ENCODE measurements at regions not wholly inside any gene's neighbourhood (a gene's known extent, or its start where the extent isn't known, plus 50 kb on each side); places are given as distances from the start of the nearest gene placed in this dataset.
"Not testable (repeated sequence)": the region's sequence is repeated elsewhere in the genome, so short reads cannot be mapped to it uniquely, and the experiment has no call there.

DNA sequence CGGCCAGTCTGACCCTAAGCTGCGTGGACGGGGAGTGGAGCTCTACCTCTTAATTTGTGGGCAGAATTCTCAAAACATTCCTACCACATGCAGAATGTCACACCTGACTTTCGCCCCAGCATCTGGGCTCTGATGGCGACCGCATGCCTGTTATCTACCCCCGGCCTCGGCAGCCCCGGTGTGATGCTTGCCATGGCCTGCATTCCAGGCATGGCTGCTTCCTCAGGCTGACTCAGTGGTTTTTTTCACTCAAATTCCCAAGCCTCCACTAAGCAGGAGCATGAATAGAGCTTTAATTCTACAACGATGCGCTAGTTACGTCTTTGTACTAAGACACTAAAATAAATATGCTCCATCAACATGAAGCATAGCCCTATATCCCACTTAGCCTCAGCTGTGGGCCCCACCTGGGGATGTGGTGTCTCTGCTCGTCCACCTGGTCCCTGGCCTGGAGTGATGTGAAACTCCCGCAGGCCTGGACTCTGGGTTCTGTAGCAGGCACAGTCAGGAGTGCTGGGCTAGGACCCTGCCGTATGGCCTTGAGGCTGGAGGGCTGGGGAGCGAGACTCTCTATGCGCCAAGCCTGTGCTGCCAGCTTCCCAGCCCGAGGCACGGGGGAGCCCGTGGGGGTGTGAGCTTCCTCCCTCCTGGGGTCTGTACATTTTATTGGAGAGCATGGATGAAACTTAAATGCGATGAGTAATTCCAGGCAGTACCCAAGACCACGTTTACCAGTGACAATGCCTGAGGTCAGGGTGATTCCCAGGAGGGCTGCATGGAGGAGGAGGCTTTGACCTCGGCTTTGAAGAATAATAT, 153.2 kb downstream of the CTTN start:
- DNase-seq: no peak

DNA sequence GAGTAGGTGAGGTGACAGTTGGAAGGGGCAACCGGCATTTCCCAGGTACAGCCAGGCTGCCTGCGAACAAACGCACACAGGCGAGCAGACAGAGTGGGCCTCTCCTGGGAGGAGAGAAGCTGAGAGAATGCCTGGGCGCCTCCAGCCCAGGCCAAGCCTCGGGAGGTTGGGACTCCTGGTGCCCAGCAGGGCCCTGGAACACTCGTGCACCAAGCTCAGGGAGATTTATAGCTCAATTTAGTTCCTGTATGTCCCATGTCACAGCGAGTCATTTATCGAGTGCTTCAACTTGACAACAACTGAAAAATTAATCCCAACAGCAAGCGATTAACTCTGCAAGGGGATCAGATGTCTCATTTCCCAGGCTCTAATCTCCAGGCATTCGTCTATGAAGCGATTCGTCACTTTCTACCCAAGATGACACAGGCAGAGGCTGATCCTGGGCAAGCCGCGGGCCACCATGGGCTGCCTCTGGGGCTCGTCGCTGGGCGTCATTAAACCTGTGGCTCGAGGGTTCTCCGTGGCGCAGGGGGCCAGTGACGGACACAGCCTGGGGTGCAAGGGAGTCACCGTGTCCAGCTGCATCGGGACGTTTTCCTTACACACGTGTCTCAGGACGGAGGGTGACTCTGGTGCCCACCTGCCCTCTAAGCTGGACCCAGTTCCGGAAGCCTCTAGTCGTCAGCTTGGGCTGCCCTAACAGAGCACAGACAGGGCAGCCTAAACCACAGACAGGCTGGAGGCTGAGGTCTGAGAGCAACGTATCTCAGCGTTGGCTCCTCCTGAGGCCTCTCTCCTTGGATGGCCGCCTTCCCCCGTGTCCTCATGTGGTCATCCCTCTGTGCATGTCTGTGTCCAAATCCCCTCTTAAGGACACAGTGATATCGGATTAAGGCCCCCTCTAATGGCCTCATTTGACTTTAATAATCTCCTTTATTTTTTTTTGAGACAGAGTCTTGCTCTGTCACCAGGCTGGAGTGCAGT, 154.1 kb downstream of the CTTN start:
- DNase-seq: no peak

DNA sequence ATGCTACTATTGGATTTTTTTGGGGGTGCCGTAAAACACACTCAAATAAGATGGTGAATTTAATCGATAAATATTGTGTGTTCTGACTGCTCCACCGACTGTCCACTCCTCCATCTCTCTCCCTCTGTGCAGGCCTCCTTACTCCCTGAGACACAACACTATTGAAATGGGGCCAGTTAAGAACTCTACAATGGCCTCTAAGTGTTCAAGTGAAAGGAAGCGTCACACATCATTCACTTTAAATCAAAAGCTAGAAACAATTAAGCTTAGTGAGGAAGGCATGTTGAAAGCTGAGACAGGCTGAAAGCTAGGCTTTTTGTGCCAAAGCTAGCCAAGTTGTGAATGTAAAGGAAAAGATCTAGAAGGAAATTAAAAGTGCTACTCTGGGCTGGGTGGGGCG, 156.7 kb downstream of the CTTN start:
- no peak for DNase-seq

DNA sequence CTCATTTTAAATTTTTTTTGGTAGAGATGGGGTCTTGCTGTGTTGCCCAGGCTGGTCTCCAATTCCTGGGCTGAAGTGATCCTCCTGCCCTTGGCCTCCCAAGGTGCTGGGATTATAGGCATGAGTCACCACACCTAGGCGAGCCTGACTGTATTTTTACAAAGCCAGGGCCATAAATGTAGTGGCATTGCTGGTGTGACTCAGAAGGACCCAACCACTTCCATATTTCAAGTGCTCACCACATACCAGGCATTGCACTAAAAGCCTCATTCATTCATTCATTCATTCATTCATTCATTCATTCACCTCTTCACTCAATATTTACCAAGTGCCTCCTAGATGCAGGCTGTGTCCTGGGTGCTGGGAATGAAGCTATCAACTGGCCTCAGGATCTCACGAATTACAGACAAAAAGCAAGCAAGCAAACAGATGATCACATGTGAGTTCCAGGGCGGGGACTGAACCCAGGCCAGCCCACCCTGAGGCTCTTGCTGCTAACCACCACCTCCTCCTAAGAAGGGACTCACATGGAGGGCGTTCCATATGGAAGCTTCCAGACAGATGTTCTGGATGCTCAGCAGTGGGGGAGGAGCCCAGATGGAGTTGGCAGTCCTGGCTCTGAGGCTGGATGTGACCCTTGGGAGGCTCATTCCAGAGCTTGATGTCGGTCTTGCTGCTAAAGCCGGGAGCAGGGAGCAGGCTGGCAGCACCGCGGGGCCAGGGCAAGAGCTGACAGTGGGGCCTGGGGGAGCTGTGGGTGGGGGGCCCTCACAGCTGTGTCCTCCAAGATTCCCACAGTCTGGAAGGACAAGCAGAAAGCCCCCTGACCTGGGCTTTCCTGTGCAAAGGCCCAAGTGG, 158.8 kb downstream of the CTTN start:
- DNase-seq: no peak

DNA sequence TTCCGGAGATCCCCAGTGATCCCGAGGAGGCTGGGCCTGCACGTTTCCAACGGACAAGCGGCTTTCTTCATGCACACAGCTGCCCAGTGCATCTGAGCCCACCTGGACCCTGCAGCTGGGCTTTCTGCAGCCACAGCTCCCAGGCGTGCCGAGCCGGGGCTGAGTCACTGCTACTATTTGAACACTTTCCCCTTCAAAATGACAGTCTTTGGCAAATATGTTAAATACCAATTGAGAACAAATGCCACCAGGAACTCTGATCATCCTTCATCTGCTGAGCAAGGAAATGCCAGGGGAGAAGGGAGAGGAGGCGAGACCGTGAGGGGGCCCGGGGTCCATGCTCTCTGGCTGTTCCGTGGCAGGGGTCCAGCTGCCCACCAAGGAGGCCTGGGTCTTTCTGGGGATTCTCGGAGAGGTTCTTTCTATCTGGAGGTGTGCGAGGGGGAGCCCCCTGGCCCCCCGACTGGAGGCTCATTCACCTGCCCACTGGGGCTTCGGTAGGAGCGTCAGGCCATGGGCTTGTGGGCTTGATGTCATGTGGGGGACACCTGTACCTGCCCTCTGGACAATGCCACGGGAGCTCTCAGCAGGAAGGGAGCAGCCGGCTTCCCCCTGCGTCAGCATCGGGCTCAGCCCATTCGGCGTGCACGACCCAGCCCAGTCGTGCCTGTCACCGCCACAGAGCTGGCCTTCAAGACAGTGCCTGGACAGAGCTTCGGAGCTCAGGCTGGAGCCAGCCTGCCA, 159.6 kb downstream of the CTTN start:
- DNase-seq: no peak

DNA sequence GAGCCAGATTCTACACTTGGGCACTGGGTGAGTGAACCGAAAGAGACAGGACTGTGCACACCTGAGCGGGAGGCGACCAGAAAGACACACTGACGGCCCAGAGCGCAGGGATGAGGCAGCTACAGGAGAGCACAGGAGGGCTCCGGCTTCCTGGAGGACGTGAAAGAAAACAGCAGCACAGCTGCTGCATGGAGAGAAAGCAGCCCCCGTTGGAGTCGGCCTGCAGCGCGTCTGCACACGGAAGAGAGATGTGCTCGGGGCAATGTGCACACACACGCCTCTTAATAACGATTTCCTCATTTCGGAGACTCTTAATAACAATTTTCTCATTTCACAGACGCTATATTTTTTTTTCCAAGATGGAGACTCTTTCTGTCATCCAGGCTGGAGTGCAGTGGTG, 160.4 kb downstream of the CTTN start:
- no peak for DNase-seq

DNA sequence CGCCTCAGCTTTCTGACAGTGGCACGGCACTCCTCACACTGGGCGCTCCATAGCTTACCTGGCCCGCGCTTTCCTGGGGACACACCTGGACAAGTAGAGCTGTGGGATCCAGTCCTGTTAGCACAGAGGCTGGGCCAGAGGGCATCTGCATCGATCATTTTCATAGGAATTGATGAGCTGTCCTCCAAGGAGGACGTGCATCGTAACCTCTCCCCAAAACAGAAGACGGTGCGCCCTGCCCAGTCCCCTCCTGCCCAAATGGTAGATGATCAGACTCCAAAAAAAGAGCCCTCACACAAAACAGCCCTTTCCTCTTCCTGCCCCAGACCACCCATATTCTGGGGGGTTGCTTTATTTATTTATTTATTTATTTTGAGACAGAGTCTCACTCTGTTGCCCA, 161.2 kb downstream of the CTTN start:
- DNase-seq: no peak

DNA sequence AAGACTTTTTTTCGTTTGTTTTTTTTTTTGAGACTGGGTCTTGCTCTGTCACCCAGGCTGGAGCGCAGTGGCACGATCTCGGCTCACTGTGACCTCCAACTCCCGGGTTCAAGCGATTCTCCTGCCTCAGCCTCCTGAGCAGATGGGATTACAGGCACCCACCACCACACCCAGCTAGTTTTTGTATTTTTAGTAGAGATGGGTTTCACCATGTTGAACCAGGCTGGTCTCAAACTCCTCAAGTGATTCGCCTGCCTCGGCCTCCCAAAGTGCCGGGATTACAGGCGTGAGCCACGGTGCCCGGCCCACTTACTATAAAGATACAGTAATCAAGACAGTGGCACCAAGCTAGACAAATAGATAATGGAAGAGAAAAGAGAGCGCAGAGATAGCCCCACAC, 162.3 kb downstream of the CTTN start:
- DNase-seq: not testable (repeated sequence)

DNA sequence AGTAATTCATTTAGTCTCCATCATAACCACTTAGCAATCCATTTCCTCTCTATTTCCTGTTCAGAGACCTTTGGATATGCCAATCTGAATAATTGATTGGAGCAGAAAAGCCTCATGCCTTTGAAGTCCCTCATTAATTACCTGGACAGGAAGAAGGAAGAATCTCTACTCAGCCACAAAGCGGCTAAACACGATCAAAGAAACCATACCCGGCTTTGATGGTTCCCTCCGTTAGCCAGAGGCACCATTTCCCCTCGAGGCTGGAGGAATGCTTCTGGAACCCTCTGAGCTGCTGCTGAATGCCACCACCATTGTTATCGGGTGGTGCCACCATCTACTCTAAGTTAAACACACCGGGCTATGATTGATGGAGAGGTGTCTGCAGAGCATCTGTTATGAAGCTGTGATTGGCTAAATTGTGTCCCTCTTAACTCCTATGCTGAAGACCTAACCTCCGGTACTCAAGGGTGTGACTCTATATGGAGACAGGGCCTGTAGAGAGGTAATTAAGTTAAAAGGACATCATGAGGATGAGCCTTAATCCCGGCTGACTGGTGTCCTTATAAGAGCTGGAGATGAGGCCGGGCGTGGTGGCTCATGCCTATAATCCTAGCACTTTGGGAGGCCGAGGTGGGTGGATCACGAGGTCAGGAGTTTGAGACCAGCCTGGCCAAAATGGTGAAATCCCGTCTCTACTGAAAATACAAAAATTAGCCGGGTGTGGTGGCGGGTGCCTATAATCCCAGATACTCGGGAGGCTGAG, 168.6 kb downstream of the CTTN start:
- DNase-seq: no peak

DNA sequence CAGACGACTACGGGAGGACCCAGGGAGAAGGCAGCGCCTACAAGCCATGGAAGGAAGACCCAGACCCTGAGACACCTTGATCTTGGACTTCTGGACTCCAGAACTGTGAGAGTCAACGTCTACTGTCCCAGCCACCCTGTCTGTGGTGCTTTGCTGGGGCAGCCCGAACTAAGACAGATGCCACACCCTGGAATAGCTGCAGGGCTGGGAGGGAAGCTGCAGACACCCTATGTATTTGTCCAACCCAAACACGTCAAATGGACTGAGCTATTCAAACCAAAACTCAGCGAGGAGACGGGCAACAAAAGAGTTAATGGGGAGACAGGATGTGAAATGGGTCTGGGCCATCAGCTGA, 169.3 kb downstream of the CTTN start:
- DNase-seq: no peak

DNA sequence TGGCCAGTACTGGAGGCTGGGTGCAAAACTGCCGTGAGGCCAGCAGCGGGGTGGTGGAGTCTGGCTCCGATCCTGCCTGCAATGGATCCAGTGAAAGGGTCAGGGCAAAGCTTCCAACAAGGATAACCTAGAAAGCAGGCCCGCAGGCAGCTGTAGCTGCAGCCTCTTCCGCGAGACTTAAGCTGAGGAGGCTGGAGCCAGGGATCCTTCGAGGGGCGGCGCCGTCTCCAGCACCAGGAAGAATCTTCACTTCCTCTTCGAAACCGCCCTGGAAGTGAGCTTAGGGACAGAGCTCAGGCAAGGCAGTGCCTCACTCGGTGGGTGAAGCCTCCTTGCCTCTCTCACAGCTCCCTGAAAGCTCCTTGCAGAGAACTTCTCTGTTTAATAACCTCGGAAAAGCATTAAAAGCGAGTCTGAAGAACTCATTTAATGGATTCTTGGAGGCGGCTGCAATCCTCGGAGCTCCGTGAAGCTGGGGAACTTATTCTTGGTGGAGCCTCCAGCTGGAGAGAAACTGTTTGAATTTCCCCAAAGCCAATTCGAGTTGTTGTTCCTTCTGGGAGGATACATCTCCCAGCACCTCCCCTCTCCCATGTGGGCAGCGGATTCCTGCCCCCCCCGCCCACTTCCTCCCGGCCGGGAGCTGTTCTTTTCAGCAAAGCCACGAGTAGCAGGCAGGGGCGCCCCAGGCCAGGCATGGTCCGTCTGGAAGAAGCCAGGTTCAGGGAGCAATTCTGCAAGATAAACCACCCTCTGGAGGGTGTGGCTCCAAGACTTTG, 169.9 kb downstream of the CTTN start:
- no peak for DNase-seq

DNA sequence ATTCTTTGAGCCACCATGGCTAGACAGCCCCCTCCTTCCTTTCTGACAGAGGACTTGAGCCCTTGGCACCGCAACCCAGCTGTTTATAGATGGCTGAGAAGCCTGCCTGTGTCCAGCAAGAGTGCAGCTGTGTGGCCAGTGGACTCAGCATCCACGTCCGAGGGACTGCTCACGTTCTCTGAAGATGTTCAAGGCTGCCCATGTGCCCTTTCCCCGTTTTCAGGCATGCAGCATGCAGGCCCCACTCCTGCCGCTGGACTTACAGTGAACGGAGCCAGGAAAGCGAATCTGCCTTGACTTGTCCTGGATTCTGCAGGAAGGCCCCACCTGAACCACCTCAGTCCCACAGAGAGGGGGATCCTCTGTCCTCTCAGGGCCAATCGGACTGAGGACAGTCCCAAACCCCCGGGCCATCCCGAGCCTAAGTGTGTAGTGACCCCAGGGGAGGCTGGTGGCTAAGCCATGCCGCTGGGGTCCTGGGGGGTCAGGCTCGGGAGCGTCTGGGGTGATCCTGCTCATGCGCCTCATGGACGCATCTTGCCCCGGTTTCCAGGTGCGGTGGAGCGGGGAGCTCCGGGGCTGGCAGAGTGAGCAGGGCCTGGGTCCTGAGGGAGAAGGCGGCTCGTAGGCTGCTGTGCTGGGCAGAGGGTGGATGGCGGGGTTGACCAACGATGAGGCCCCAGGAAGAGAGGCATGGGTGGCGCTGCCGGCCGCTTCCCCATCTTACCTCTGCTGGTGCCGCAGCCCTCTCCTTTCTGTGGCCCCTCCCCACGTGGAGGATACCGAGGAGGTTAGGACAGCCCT, 170.7 kb downstream of the CTTN start:
- no peak for DNase-seq

DNA sequence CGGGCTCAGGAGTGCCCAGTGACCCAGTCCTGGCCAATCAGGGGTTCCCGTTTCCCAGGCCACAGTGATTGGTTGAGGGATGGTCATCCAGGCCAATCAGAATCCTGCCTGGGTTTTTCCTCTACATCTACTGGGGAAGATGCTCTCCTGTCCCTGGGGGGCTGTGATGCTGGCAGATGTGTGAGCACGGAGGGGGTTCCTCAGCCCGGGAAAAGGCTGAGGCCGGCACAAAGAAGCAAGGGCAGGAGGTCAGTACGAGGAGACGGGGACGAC, 171.2 kb downstream of the CTTN start:
- DNase-seq: no peak

DNA sequence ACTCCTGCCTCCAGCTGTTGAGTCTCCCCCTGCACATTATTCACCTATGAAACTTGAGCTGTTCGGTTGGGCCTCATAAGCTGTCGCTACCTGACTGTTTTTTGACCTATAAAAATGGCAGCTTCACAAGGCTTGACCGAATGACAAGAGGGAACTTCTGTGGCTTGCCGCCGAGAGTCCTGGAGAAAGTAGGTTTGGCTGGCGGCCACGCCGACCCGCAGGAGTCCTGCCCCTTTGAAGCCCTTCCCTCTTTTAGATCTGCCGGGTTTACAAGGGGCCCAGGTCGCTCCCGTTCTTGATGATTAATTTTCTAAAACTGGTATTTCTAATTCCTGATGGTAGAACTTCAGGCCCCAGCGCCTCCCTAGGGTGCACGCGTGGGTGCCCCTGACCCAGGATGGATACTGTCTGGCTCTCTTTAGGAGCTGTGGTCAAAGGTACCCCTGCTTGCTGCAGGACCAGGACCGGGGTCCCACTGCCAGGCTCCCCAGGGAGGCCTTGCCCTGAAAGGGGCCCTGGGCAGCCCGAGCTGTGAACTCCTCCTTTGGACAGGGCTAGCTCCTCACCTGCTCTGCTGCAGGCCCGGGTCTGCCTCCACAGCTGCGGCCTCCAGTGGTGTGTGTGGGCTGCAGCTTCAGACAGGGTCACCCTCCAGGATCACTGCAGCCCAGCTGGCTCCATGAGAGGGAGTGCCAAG, 171.8 kb downstream of the CTTN start:
- no peak for DNase-seq

DNA sequence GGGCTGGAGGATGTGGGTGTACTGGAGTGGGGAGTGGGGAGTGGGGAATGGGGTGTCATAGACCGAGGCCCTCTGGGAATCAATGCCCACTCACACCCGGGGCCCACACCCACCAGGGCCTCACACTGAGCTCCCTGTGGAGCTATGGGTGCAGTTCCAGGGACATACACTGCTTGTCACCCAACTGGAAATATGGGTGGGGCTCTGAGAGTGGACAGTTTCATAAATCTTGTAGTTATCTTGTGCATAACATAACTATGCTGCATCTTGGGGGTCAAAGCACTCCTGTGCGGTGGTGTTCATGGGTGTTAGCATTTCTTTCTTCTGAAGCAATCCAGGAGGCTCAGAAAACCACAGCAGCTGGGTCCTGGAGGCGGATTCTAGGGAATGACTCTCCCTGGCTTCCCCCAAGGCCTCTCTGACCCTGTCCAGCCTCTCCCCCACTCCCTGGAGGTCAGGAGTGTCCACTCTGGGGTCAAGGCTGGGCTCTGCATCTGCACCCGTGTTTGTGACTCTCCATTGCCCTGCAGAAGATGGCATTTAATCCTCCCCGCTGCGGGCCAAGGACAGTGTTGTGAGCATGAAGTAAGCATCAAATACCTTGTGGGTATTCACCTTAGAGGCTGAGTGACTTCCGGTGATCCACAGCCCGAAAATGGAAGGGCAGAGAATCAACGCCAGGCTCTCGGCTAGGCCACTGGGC, 172.5 kb downstream of the CTTN start:
- no peak for DNase-seq

DNA sequence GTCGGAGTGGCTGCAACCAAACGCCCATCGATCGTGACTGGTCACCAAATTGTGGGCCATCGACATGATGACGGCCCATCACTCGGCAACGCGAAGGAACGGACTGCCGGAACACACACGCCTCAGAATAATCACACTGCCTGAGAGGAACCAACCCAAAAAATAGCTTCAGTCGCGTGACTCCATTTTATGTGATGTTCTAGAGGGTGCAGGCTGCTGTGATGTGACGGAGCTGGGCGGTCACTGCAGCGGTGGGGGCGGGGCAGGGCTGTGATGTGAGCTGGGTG, 174.6 kb downstream of the CTTN start:
- no peak for DNase-seq

DNA sequence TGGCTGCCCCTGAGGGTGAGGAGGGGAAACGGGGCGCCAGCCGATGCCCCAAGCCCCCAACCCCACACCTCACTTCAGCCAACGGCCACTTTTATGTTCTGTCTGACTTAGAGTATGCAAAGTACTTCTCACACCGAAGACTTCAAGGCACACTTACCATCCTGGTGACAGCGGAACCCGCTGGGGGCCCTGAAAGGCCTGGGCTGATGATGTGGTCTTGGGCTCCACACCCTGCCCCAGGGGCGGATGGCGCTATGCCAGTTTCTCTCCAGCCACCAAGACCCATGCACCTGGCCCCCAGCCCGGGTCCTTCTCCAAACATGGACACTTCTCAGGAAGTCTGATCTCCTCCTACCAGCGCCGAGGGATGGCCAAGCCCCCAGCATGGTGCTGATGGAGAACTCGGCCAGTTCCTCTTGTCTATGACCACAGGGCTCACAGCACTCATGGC, 175.4 kb downstream of the CTTN start:
- no peak for DNase-seq

DNA sequence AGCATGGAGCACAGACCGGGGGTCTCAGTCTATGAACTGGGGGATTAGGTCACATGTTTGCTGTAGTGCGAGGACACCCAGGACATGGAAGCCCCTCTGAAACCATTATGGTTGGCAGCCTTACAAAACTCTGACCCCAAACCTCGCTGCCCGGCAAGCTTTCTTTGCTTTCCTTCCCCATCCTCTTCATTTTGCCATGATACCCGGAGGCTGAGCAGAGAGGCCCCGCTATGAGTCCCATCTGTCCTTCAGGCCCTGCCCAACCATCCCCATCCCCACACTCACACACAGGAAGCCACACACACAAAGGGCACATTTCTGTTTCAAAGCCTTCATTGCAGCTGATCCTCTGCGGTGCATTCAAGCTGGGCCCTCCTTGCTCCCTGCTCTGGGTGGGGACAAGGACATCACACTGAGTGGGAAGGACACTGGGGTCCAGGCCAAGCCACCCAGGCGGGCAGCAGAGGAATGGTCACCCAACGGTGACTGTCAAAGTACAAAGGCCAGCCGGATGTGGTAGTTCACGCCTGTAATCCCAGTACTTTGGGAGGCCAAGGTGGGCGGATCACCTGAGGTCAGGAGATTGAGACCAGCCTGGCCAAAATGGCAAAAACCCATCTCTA, 176.5 kb downstream of the CTTN start:
- no peak for DNase-seq
